Keratinocyte (primary cell): ENCODE measurements at regions not wholly inside any gene's neighbourhood (a gene's known extent, or its start where the extent isn't known, plus 50 kb on each side); places are given as distances from the start of the nearest gene placed in this dataset.
"Not testable (repeated sequence)": the region's sequence is repeated elsewhere in the genome, so short reads cannot be mapped to it uniquely, and the experiment has no call there.

Experiments used
- DNase-seq: peaks from one replicate; pipeline ENCODE4 v3.0.0-alpha.2; 2011; ENCODE audit warnings: low read depth, missing footprints, low spot score
- FAIRE-seq: peaks from 2 replicates; lab custom pipeline; 2011; peaks lifted over from hg19 to GRCh38; lab: Jason Lieb, UNC
- H2AFZ ChIP-seq: 2 replicates; pipeline ENCODE4 v1.6.0; 2012; ENCODE audit warnings: low read length, control low read depth, inconsistent platforms; ENCODE audit not compliant: control insufficient read depth
- H3K27ac ChIP-seq: 2 replicates; pipeline ENCODE4 v1.5.1; 2011; ENCODE audit warnings: low read length; ENCODE audit not compliant: control insufficient read depth, insufficient read depth
- H3K27me3 ChIP-seq: 3 replicates; pipeline ENCODE4 v1.6.0; 2011; ENCODE audit warnings: low read length; ENCODE audit not compliant: control insufficient read depth, insufficient read depth; ENCODE audit errors: extremely low read depth
- H3K36me3 ChIP-seq, 2 experiments: 2 replicates in 1 of 2; 3 replicates in 1 of 2; pipeline ENCODE4 v1.5.1; 2011; ENCODE audit warnings: low read length in 2 of 2, mild to moderate bottlenecking in 1 of 2; ENCODE audit not compliant: control insufficient read depth in 2 of 2, insufficient read depth in 2 of 2; ENCODE audit errors: extremely low read depth in 1 of 2
- H3K4me1 ChIP-seq: 3 replicates; pipeline ENCODE4 v1.5.1; 2011; ENCODE audit warnings: low read length; ENCODE audit not compliant: control insufficient read depth, insufficient read depth; ENCODE audit errors: extremely low read depth
- H3K4me2 ChIP-seq: 3 replicates; pipeline ENCODE4 v1.6.0; 2011; ENCODE audit warnings: low read depth, low read length; ENCODE audit not compliant: control insufficient read depth, insufficient read depth; ENCODE audit errors: extremely low read depth
- H3K4me3 ChIP-seq, 3 experiments: fragments of 200-600 bp in 1 of 3; sonication (generic) in 1 of 3; 2 replicates in 2 of 3; 3 replicates in 1 of 3; pipeline ENCODE4 v1.5.1; 2011 to 2016; ENCODE audit warnings: low read length in 3 of 3, mild to moderate bottlenecking in 3 of 3, control low read depth in 2 of 3, inconsistent platforms in 1 of 3, low read depth in 1 of 3, mixed read lengths in 1 of 3, mixed run types in 1 of 3, moderate library complexity in 1 of 3; ENCODE audit not compliant: control insufficient read depth in 2 of 3, insufficient read depth in 2 of 3; ENCODE audit errors: extremely low read depth in 1 of 3
- H3K79me2 ChIP-seq: 2 replicates; pipeline ENCODE4 v1.6.0; 2012; ENCODE audit warnings: low read length; ENCODE audit not compliant: control insufficient read depth, insufficient read depth
- H3K9ac ChIP-seq: 3 replicates; pipeline ENCODE4 v1.6.0; 2011; ENCODE audit warnings: low read length; ENCODE audit not compliant: control insufficient read depth, insufficient read depth; ENCODE audit errors: extremely low read depth
- H3K9me1 ChIP-seq: 3 replicates; pipeline ENCODE4 v1.6.0; 2011; ENCODE audit warnings: low read length; ENCODE audit not compliant: control insufficient read depth, insufficient read depth; ENCODE audit errors: extremely low read depth
- H3K9me3 ChIP-seq: 2 replicates; pipeline ENCODE4 v1.5.1; 2012; ENCODE audit warnings: low read depth, low read length; ENCODE audit not compliant: control insufficient read depth
- H4K20me1 ChIP-seq: 3 replicates; pipeline ENCODE4 v1.6.0; 2011; ENCODE audit warnings: low read length; ENCODE audit not compliant: control insufficient read depth, insufficient read depth; ENCODE audit errors: extremely low read depth
- dilution Hi-C: fragments of 300-500 bp; cut with MboI; formaldehyde crosslinking; loops from one replicate; pipeline ENCODE4 v1.7.0; 2020; ENCODE audit warnings: low sequenced_read_pairs; ENCODE audit not compliant: extremely low pct_ligation_motif_present

- H3K4me1 ChIP-seq, H3K79me2 ChIP-seq, H3K27me3 ChIP-seq, H2AFZ ChIP-seq, H3K27ac ChIP-seq, H3K9me1 ChIP-seq, FAIRE-seq, H3K4me3 ChIP-seq, dilution Hi-C loops, H3K9me3 ChIP-seq, H3K36me3 ChIP-seq, DNase-seq, H4K20me1 ChIP-seq, H3K9ac ChIP-seq, H3K4me2 ChIP-seq: not testable (repeated sequence)
Observed at GRCh38 chr2:110287817-110288216, 75.5 kb upstream of the MTLN start.

DNA sequence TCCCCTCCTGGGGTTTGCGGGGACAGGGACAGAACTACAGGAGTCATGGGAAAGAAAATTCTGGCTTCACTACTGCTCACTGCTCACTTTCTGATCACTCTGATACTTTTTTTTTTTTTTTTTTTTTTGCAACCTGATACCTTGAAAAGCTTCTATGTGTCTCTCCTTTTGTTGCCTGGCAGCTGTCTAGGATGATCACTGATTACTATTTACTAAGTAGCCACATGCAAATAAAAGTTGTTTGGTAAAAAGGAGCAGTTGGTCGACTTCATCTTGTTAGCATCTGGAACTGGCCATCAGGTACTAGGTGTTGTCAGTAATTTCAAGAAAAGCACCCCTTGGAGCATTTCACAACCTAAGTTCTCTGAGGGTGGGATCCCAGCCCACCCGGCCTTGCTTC lies 74.9 kb upstream of the MTLN start:
- FAIRE-seq, dilution Hi-C loops: not testable (repeated sequence)

GRCh38 chr2:110285002-110285401 lies 72.7 kb upstream of the MTLN start:
- dilution Hi-C loops, H3K27me3 ChIP-seq, H3K9me1 ChIP-seq: not testable (repeated sequence)

More for the DNA sequence above, 74.9 kb upstream of the MTLN start:
- H3K4me1 ChIP-seq, H3K9me1 ChIP-seq, H3K27me3 ChIP-seq, DNase-seq, H3K79me2 ChIP-seq, H3K4me3 ChIP-seq, H3K9ac ChIP-seq, H3K36me3 ChIP-seq, H3K9me3 ChIP-seq, H4K20me1 ChIP-seq, H3K27ac ChIP-seq, H2AFZ ChIP-seq, H3K4me2 ChIP-seq: not testable (repeated sequence)

GRCh38 chr2:110280804-110281203 lies 68.5 kb upstream of the MTLN start:
- H3K4me1 ChIP-seq, dilution Hi-C loops, H2AFZ ChIP-seq, H3K36me3 ChIP-seq, H3K4me2 ChIP-seq, H3K4me3 ChIP-seq, H3K9ac ChIP-seq, DNase-seq, H3K79me2 ChIP-seq, H4K20me1 ChIP-seq, H3K9me1 ChIP-seq, H3K27me3 ChIP-seq, H3K27ac ChIP-seq, H3K9me3 ChIP-seq: not testable (repeated sequence)
- peak; percentile 77 for FAIRE-seq

More at GRCh38 chr2:110285002-110285401, 72.7 kb upstream of the MTLN start:
- H3K4me1 ChIP-seq, DNase-seq, H3K36me3 ChIP-seq, H3K27ac ChIP-seq, H3K4me3 ChIP-seq, H2AFZ ChIP-seq, H3K9ac ChIP-seq, H3K79me2 ChIP-seq, H4K20me1 ChIP-seq, H3K4me2 ChIP-seq, FAIRE-seq, H3K9me3 ChIP-seq: not testable (repeated sequence)

DNA sequence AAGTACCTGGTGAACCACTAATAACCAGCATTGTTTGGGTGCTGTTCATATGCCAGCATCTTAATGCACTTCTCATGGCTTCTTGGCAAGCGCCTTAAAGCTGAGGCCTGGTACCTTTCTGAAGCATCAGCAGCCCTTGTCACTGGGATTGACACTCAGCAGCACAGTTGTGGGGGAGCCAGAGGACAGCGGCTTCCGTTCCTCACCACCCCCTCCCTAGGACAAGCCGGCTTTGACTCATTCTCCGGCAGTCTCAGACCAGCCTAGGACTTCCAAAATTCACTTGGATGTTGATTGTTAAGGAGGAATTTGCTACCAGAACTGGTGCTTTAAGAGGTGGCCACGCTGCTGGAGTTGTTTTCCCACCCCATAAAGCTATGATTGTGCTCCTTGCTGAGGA lies 64.7 kb upstream of the MTLN start:
- H3K4me3 ChIP-seq, H4K20me1 ChIP-seq, H3K79me2 ChIP-seq, FAIRE-seq, H3K9me1 ChIP-seq, H3K9ac ChIP-seq, H3K4me2 ChIP-seq, dilution Hi-C loops, H3K27me3 ChIP-seq, H3K27ac ChIP-seq, H2AFZ ChIP-seq, H3K36me3 ChIP-seq, H3K4me1 ChIP-seq, DNase-seq, H3K9me3 ChIP-seq: not testable (repeated sequence)
